ENCODE measurements at regions not wholly inside any gene's neighbourhood (a gene's known extent, or its start where the extent isn't known, plus 50 kb on each side); places are given as distances from the start of the nearest gene placed in this dataset.

- TF ChIP-seq GATA2 (IDR thresholded peaks at IDR 0.05; ENCODE audit: low read depth, low read length) (no peak), GATA3 (IDR thresholded peaks at IDR 0.05; ENCODE audit: low read depth, low read length) (no peak)
These were observed 1467.6 kb upstream of the NUDT12 start for GRCh38 chr5:105030153-105030552.
